CD4-positive, alpha-beta T cell treated with Interleukin-2 at 100 ng/mL for 4 hours (primary cell): ENCODE measurements at regions not wholly inside any gene's neighbourhood (a gene's known extent, or its start where the extent isn't known, plus 50 kb on each side); places are given as distances from the start of the nearest gene placed in this dataset.
"Not testable (repeated sequence)": the region's sequence is repeated elsewhere in the genome, so short reads cannot be mapped to it uniquely, and the experiment has no call there.

Experiments used
- DNase-seq: peaks from one replicate; pipeline ENCODE4 v3.0.0-alpha.2; 2020; ENCODE audit warnings: low spot score

GRCh38 chr13:97878431-97879375 lies 74.8 kb upstream of the IPO5 start:
- DNase-seq: no peak

- no peak for DNase-seq
These were observed 73.7 kb upstream of the IPO5 start for GRCh38 chr13:97879646-97880310.

- DNase-seq: no peak
These were observed 73.2 kb upstream of the IPO5 start for GRCh38 chr13:97880311-97880675.

GRCh38 chr13:97881556-97881955 lies 71.9 kb upstream of the IPO5 start:
- DNase-seq: no peak

GRCh38 chr13:97883396-97883795 lies 70.1 kb upstream of the IPO5 start:
- no peak for DNase-seq

- no peak for DNase-seq
These were observed 68.6 kb upstream of the IPO5 start for GRCh38 chr13:97884707-97885468.

GRCh38 chr13:97885641-97886040 lies 67.8 kb upstream of the IPO5 start:
- no peak for DNase-seq

GRCh38 chr13:97889803-97890202 lies 63.7 kb upstream of the IPO5 start:
- DNase-seq: no peak

- DNase-seq: no peak
These were observed 62.9 kb upstream of the IPO5 start for GRCh38 chr13:97890573-97890972.

- DNase-seq: not testable (repeated sequence)
These were observed 61.5 kb upstream of the IPO5 start for GRCh38 chr13:97891964-97892363.

- no peak for DNase-seq
These were observed 60.8 kb upstream of the IPO5 start for GRCh38 chr13:97892717-97893116.

GRCh38 chr13:97895383-97895782 lies 58.1 kb upstream of the IPO5 start:
- no peak for DNase-seq

- no peak for DNase-seq
These were observed 57.0 kb upstream of the IPO5 start for GRCh38 chr13:97896446-97896845.

- no peak for DNase-seq
These were observed 51.8 kb upstream of the IPO5 start for GRCh38 chr13:97901716-97902115.
